ENCODE measurements at regions not wholly inside any gene's neighbourhood (a gene's known extent, or its start where the extent isn't known, plus 50 kb on each side); places are given as distances from the start of the nearest gene placed in this dataset.

DNA sequence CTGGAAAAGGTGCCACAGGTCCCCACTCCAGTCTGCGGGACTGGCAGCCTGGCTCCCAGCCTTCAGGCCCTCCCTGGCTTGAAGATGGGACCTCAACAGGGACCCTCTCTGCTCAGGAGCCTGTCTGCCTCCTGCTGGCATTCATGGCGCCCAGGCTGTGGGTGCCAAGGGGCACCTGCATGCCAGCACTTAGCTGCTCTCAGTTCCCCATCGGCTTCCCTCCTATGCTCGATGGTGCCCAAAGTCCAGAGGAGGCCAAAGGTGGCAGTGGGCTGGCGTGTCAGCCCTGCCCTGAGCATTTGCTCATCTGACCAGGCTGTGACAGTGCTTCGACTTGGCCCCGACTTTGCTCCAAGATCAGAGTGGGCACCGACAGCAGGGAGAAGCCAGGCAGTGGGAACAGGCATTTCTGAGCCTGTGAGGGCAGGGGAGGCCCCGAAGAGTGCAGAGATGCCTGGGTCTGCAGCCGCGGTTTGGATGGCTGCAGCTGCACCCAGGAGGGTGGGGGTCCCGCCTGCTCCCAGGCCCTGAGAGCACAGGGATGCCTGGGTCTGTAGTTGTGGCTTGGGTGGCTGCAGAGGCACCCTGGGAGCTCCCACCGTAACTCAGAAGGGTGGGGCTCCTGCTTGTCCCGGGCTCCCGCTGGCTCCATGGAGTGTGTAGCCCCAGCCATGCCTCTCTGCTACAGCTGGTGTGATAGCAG lies 463.6 kb downstream of the TBC1D22A start:
- TF ChIP-seq CTCF (IDR thresholded peaks at IDR 0.05; ENCODE audit: borderline replicate concordance, insufficient read depth, low read depth, low read length), result no peak
- no peak overlapping the region for H3K4me3 ChIP-seq (ENCODE audit: low read depth, low read length)

DNA sequence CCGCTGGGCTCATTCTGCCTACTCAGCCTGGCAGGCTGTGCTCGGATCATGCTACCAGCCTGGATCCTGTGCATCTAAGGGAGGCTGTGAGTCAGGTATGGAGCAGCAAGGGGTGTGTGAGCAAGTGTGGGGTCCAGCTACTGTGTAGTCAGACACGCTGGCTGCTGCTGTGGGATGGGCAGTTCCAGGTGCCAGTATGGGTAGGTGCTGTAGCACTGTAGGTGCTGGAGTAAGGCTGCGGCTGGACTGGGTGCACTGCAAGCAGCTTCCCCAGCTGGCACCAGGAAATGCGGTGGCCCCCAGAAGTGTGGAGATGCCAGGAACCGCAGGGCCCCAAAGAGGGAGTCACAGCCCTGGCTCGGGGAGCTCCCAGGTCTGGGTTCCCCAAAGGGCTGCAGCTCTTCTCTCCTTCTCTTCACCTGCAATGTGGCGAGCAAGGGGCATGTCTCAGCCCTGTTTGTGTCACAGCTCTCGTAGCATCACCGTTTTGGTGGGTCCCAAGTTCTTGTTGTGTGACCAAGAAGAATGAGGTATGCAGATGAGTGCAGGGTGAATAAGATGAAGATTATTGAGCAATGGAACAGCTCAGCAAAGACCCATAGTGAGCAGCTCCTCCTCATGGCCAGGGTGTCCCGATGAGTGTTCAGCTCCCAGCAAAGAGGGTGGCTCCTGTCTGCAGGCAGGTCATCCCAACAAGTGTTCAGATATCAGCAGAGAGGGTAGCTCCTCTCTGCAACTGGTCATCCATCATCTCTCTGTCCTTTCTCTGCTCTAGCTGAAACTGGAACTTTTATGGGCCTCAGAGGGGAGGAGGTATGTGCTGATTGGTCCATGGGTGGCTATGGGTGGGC lies 462.9 kb downstream of the TBC1D22A start:
- no peak overlapping the region for H3K4me3 ChIP-seq (ENCODE audit: low read depth, low read length)
- TF ChIP-seq CTCF (IDR thresholded peaks at IDR 0.05; ENCODE audit: borderline replicate concordance, insufficient read depth, low read depth, low read length), result no peak
